ENCODE measurements at regions not wholly inside any gene's neighbourhood (a gene's known extent, or its start where the extent isn't known, plus 50 kb on each side); places are given as distances from the start of the nearest gene placed in this dataset.

- Histone ChIP-seq H3K27ac (ENCODE audit: low read depth in 2 of 2, low read length in 2 of 2) (no peak overlapping the region), H3K4me3 (ENCODE audit: low read length in 3 of 3) (peak overlapping the region in 2 of 3 donors; percentile 7 to 24), H3K36me3 (ENCODE audit: control insufficient read depth in 2 of 3, insufficient read depth in 3 of 3, low read length in 3 of 3) (no peaks in the 10 kb centered on the region), H3K9ac (ENCODE audit: low read length in 3 of 3) (peak overlapping the region in 1 of 3 donors; percentile 2), H3K9me3 (ENCODE audit: control insufficient read depth in 2 of 3, insufficient read depth in 1 of 3, low read length in 3 of 3) (no peaks in the 10 kb centered on the region), H3K4me1 (ENCODE audit: control insufficient read depth in 2 of 3, insufficient read depth in 2 of 3, low read depth in 1 of 3, low read length in 3 of 3) (peaks cover 0 to 10% (median 3%) of the 10 kb centered on the region in 3 donors), H3K27me3 (ENCODE audit: control insufficient read depth, insufficient read depth, low read length) (no peaks in the 10 kb centered on the region)
- intact Hi-C loops (cut with DNase I), result no loop called here
- peak in 3 of 5 donors; percentile 10 to 81 (median 74) for DNase-seq
- TF ChIP-seq CTCF (IDR thresholded peaks at IDR 0.05; ENCODE audit: borderline replicate concordance, extremely low read depth, insufficient read depth), result no peak
- FAIRE-seq, result no peak
Observed at GRCh38 chr11:95647871-95648270, 141.7 kb downstream of the FAM76B start.

DNA sequence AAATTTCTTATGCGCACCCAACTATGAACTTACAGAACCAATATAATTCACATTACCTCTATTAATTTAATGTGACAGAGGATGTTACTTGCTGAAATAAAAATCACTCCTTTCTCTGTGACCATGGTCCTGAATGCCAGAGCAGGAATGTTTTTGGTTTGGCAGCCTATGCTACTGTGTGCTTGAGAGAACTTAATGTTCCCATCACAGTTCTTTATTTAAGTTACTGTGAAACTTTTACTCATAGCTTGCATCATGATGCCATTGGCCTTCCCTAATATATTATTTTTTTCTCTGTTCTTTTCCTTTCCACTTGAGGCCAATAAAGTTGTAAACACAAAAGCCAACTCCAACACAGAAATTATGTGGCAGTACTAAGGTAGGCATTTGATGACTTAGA is 142.2 kb downstream of the FAM76B start:
- no peak for TF ChIP-seq CTCF (IDR thresholded peaks at IDR 0.05; ENCODE audit: borderline replicate concordance, extremely low read depth, insufficient read depth)
- H3K9me3 ChIP-seq (ENCODE audit: control insufficient read depth in 2 of 3, insufficient read depth in 1 of 3, low read length in 3 of 3), result no peaks in the 10 kb centered on the region
- no peaks in the 10 kb centered on the region for H3K36me3 ChIP-seq (ENCODE audit: control insufficient read depth in 2 of 3, insufficient read depth in 3 of 3, low read length in 3 of 3)
- peaks cover 0 to 10% (median 3%) of the 10 kb centered on the region in 3 donors for H3K4me1 ChIP-seq (ENCODE audit: control insufficient read depth in 2 of 3, insufficient read depth in 2 of 3, low read depth in 1 of 3, low read length in 3 of 3)
- H3K27ac ChIP-seq (ENCODE audit: low read depth in 2 of 2, low read length in 2 of 2), result no peak overlapping the region
- H3K4me3 ChIP-seq (ENCODE audit: low read length in 3 of 3), result peak overlapping the region in 2 of 3 donors; percentile 7 to 24
- no peaks in the 10 kb centered on the region for H3K27me3 ChIP-seq (ENCODE audit: control insufficient read depth, insufficient read depth, low read length)
- peak overlapping the region in 1 of 3 donors; percentile 2 for H3K9ac ChIP-seq (ENCODE audit: low read length in 3 of 3)
- FAIRE-seq, result no peak
- intact Hi-C loops (cut with DNase I), result no loop called here
- DNase-seq, result peak in 1 of 5 donors; percentile 52

DNA sequence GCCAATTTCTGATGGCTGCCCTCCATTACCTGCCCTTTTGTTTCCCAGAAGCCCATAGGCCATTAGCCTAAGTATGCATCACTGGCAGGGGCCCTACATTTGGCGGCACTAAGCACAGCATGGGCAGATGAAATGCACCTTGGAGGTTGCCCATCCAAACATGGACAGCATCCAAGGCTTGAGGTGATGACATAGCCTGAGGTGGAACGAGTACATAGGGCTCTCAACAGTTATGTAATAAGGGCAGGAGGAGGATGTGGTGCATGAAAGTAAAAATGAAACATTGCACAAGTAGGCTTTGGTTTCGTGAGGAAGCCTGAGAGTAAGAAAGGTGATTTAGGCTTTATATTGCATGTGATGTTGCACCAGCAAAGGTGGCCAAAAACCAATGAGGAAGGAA is 148.1 kb downstream of the FAM76B start:
- no peak for TF ChIP-seq CTCF (IDR thresholded peaks at IDR 0.05; ENCODE audit: borderline replicate concordance, extremely low read depth, insufficient read depth)
- H3K27me3 ChIP-seq (ENCODE audit: control insufficient read depth, insufficient read depth, low read length), result no peaks in the 10 kb centered on the region
- H3K36me3 ChIP-seq (ENCODE audit: control insufficient read depth in 2 of 3, insufficient read depth in 3 of 3, low read length in 3 of 3), result no peaks in the 10 kb centered on the region
- H3K27ac ChIP-seq (ENCODE audit: low read depth in 2 of 2, low read length in 2 of 2), result no peak overlapping the region
- no peak overlapping the region for H3K4me3 ChIP-seq (ENCODE audit: low read length in 3 of 3)
- no peaks in the 10 kb centered on the region for H3K4me1 ChIP-seq (ENCODE audit: control insufficient read depth in 2 of 3, insufficient read depth in 2 of 3, low read depth in 1 of 3, low read length in 3 of 3)
- FAIRE-seq (no peak), DNase-seq (no peak)
- intact Hi-C loops (cut with DNase I), result no loop called here
- H3K9me3 ChIP-seq (ENCODE audit: control insufficient read depth in 2 of 3, insufficient read depth in 1 of 3, low read length in 3 of 3), result no peaks in the 10 kb centered on the region
- no peak overlapping the region for H3K9ac ChIP-seq (ENCODE audit: low read length in 3 of 3)

- no peak for FAIRE-seq
- Histone ChIP-seq H3K9ac (ENCODE audit: low read length in 3 of 3) (no peak overlapping the region), H3K9me3 (ENCODE audit: control insufficient read depth in 2 of 3, insufficient read depth in 1 of 3, low read length in 3 of 3) (no peaks in the 10 kb centered on the region), H3K4me3 (ENCODE audit: low read length in 3 of 3) (no peak overlapping the region), H3K27ac (ENCODE audit: low read depth in 2 of 2, low read length in 2 of 2) (no peak overlapping the region), H3K4me1 (ENCODE audit: control insufficient read depth in 2 of 3, insufficient read depth in 2 of 3, low read depth in 1 of 3, low read length in 3 of 3) (no peaks in the 10 kb centered on the region), H3K27me3 (ENCODE audit: control insufficient read depth, insufficient read depth, low read length) (no peaks in the 10 kb centered on the region), H3K36me3 (ENCODE audit: control insufficient read depth in 2 of 3, insufficient read depth in 3 of 3, low read length in 3 of 3) (no peaks in the 10 kb centered on the region)
- TF ChIP-seq CTCF (IDR thresholded peaks at IDR 0.05; ENCODE audit: borderline replicate concordance, extremely low read depth, insufficient read depth), result no peak
- no peak for DNase-seq
- intact Hi-C loops (cut with DNase I), result no loop called here
Observed at GRCh38 chr11:95638501-95638900, 151.1 kb downstream of the FAM76B start.
